DMS53 treated with DMSO at 0.1 percent for 48 hours (cell line): ENCODE measurements at regions not wholly inside any gene's neighbourhood (a gene's known extent, or its start where the extent isn't known, plus 50 kb on each side); places are given as distances from the start of the nearest gene placed in this dataset.

Experiments used
- DNase-seq: peaks from one replicate; lab custom pipeline; 2025; ENCODE audit not compliant: unreplicated experiment; lab: John Stamatoyannopoulos, UW

- no peak for DNase-seq
Observed at GRCh38 chr1:34328281-34328799, 151.6 kb downstream of the C1orf94 start.

- no peak for DNase-seq
Observed at GRCh38 chr1:34330061-34330460, 153.4 kb downstream of the C1orf94 start.

GRCh38 chr1:34331020-34331926, 154.6 kb downstream of the C1orf94 start:
- DNase-seq = no peak

GRCh38 chr1:34332996-34333395, 156.3 kb downstream of the C1orf94 start:
- DNase-seq = no peak

- DNase-seq = no peak
Observed at GRCh38 chr1:34338871-34339270, 162.2 kb downstream of the C1orf94 start.

DNA sequence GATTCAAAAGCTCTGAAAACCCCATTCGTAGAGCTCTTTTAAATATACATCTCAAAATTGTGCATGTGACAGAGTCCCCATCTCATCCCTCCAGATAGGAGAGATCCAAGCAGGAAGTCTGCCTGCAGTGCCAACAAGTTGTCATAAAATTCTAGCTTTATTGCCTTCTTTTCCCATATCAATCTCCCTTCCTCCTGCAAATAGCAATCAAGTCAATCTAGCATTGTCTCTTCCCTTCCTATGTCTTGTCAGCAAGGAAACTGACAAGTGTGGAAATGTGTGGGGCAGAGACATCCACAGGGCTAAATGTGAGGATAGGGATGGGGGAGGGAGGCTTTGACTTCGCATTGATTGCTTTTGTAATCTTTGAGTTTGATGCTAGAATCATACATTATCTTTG, 165.2 kb downstream of the C1orf94 start:
- no peak for DNase-seq

DNA sequence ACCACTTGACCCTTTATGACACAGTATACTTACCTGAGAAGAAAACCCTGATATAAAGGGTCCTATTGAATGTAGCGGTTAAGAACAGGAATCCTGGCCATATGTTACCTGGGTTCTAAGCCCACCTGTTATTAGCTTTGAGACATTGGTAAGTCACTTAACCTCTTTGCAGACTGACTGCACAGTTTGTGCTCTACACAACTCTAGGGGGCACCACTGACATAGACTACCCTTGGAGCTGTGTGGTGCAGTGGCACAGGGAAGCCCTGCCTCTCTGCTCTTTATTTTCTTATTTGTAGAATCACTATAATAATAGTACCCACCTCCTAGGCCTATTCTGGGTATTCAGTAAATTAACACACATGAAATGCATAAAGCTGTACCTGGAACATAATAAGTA, 165.6 kb downstream of the C1orf94 start:
- DNase-seq = no peak

- no peak for DNase-seq
Observed at GRCh38 chr1:34346128-34346527, 169.4 kb downstream of the C1orf94 start.

- no peak for DNase-seq
Observed at GRCh38 chr1:34353409-34353808, 176.7 kb downstream of the C1orf94 start.

GRCh38 chr1:34354367-34354766, 177.7 kb downstream of the C1orf94 start:
- DNase-seq = no peak

DNA sequence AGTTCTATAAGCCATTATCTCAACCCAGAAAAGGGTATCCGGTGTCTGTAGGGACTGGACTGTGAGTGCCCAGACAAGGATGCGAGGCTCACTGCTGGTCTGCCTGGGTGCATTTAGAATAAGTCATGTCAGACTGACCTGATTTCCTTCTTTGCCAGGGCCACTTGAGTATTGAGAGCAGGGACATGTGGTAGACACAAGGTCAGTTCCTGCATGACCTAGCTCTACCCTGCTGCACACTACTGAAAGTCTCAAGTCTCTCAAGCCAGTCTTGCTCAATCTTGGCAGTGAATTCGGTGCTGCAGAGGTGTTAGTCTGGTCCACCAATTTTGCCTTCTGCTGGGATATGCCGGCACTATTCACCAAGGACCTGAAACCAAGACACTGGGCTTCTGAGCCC, 180.1 kb downstream of the C1orf94 start:
- no peak for DNase-seq

DNA sequence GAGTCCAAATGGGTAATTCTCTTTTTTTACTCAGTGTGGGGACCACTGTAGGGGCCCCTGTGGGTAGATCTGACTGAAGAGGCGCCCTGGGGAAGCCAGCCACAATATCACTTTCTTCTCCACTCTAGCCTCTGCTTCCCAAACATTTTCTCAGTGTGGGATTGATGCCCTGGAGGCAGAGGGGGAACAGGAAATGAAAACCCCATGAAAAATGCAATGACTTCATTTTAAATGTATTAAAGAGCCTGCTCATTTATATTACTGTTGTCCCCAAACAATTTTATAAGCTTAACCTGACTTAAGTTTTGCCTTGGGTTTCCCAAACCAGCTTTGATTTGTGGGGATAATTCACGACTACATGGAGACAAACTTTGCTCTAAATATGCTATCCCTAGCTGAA, 181.9 kb downstream of the C1orf94 start:
- no peak for DNase-seq

DNA sequence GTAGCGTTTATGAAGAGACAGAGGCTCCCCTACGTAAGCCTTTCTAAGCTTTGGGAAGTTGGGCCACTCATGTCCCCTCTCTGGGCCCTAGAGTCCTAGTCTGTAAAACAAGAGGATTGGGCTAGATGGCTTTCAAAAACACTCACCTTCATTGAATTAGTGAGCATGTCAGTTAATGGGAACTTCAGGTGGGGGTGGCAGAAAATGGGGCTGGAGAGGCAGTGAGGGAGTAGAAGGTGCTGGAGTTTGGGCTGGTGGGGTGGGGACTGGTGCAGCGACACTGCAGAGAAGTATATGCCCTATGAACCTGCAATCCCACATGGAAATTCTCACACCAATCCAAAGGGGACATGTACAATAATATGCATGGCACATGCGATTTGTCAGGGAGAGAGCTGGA, 182.7 kb downstream of the C1orf94 start:
- DNase-seq = no peak

- DNase-seq = no peak
Observed at GRCh38 chr1:34360574-34360973, 183.9 kb downstream of the C1orf94 start.

- DNase-seq = no peak
Observed at GRCh38 chr1:34361121-34361520, 184.4 kb downstream of the C1orf94 start.

GRCh38 chr1:34361781-34362357, 185.2 kb downstream of the C1orf94 start:
- DNase-seq = no peak

- DNase-seq = peak; percentile 96
Observed at GRCh38 chr1:34362949-34363348, 186.2 kb downstream of the C1orf94 start.

GRCh38 chr1:34363447-34363846, 186.7 kb downstream of the C1orf94 start:
- no peak for DNase-seq

DNA sequence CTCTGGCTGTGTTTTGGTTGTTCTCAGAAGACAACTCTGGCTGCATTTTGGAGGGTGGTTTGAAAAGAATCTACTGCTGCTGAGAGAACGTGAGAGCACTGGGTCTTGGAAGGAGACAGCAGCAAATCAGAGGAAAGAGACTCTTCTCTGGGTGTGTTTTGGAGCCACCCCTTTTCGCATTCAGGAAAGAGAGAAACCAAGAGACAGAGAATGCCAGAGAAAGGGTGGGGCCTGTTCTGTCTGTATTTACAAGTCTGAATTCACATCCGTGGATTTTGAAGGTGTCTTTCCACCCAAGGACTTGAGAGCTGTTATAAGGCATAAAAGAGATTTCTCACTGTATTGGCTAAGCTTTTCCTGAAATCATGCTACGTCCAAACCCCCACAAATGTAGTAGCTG, 187.2 kb downstream of the C1orf94 start:
- DNase-seq = no peak

DNA sequence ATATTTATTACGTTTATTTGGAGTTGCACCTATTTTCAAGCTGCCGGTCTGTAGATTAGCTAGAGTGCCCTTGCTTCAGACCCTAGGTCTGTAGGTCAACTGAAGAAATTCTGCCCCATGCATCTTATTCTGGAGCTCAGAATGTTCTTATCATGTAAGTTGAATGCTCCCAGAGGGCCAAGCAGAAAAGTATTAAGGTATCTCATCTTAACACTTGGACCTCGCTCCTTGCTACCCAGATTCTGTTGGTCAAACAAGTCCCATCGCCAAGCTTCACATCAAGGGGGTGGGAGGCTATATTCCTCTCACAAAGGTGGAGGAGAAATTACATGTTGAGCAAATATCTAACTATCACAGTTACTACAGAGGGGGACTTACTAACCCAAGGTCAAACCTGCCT, 187.7 kb downstream of the C1orf94 start:
- DNase-seq = no peak

DNA sequence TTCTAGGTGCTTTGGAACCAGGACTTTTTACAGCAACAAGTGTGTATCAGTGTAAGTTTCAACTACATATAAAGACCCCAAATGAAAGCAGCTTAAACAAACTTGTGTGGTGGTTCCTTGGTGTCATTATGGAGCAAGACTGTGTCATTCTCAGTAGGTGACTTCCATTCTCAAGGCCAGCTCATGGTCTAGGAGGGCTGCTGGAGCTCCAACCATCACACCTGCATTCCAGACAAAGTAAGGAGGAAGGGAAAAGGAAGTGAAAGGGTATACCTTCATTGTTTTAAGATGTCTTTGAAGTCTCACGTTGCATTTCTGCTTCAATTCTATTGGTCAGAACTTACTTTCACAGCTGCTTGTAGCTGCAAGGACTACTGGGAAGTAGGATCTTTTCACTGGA, 188.6 kb downstream of the C1orf94 start:
- DNase-seq = no peak

GRCh38 chr1:34366875-34367624, 190.3 kb downstream of the C1orf94 start:
- no peak for DNase-seq
